ENCODE measurements at regions not wholly inside any gene's neighbourhood (a gene's known extent, or its start where the extent isn't known, plus 50 kb on each side); places are given as distances from the start of the nearest gene placed in this dataset.

DNA sequence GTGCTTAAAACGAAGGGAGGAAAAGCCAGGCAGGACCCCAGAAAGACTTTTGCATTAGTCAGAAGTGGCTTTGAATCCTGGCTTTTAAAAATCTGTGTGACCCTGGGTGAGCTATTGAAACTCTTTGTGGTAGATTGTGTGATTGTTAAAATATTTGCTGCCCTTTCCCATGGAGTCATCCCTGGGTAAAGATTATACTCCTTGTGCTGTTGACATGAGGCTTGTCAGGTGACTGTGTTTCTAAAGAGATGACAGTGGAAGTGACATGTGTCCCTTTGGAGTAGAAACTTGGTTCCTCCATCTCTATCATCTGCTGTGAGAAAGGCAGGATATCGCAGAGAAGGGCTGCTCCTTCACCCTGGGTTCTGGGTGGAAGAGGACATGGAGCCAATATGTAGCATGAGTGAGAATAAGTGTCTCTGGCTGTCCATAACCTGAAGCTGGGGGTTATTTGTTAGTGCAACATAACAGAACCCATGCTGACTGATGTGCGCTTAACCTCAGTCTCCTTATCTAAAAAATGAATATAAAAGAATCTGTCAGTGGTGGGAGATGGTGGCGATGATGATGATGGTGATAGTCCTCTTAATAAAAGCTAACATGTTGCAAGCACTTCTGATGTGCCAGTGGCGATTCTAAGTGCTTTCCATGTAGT lies 187.6 kb downstream of the RHOU start:
- no peak for DNase-seq

DNA sequence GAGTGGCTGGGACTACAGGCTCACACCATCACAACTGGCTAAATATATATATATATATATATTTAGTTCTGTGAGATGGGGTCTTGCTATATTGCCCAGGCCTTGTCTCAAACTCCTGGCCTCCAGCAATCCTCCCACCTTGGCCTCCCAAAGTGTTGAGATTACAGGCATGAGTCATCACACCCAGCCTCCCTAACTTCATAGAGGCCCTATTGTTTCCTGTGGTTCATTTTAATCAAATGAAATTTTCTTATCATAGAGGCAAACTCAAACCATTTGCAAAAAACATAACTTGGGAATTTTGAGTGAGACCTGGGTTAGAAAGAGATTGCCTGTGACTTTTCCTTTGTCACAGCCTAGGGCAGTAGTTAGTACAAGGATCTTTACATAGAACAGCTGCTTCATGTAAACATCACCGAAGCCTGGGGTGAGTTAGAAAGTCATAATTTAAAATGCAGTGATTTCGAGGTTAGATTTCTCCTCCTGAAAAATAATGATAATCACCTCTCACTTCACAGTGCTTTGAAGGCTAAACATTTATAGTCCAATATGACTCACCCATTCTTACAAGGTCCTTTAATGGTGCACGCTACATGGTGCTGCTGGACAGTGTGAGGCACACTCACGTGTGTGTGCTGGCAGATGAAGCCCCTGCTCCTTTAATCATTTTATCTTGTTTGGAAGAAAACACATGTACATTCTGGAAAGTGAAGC lies 188.9 kb downstream of the RHOU start:
- DNase-seq, result no peak

DNA sequence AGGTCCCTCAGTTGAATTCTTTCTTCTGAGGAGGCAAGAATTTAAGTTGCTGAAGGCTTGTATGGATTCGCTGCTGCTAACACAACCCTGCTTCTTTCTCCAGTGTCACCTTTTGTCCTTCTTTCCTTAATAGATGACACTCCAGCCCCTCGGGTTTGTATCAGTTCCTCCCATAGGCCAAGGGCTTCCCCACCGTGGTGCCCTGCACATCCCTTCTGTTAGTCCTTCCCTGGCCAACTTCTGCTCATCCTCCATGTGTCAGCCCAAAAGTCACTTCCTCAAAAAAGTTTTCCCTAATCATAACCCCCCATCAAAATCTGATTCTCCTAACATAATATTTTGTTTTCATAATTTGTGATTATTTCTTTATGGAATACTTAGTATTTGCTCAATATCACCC lies 190.4 kb downstream of the RHOU start:
- DNase-seq, result no peak

DNA sequence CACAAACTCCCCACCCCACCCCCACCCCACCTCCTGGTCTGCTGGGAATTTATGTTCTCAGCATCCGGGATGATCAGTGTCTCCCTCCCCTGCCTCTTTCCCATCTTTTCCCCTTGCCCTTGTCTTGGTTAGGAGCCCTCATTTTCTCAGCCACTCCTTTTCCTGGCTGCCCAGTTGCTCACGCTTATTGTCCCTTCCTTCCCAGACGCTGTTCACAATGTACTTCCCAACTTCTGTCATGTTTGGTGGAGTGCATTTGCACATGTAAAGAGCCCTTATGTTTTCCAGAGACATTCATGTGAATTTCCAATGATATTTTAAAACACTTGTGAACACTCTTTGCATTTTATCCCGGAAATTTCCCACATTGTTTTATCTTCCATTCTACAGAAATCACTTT lies 192.1 kb downstream of the RHOU start:
- DNase-seq, result no peak

DNA sequence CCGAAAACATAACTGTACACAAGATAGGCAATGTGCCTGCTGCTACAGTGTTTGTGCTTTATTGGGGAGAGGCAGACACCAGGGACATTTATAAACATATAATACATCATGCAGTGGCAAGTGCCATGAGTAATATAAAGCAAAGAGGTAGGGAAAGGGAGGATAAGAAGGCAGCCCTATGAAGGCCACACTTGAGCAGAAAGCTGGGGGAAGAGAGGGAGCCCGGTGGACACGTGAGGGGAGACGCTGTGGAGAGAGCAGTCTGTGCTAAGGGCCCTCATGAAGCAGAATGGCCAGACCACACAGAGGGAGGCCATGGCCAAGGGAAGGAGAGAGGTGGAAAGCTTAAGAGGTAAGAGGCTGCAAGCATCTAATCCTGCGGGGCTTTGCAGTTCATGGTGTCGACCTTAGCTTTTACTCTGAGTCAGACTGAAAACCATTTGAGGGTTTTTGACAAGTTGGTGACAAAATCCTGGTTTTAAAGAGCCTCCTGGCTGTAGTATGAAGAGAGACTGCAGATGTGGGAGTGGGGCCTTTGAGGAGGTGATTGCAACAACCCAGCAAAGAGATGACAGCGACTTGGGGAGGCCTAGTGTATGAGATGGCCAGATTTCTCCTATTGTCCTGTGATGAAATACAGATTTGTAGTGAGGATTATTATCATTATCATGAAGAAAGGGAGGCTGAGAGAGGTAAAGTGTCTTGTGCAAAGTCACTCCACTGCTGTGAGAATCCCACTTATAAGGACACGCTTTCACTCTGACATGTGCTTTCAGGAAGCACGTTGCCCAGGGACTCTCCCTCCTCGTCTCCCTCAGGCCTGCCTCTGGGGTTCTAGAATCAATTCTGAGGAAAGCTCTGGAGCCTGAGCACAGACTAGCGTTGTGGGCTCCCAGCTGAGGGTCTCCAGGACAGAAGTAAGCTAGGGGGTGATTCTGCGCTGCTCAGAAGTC lies 192.9 kb downstream of the RHOU start:
- DNase-seq, result no peak

DNA sequence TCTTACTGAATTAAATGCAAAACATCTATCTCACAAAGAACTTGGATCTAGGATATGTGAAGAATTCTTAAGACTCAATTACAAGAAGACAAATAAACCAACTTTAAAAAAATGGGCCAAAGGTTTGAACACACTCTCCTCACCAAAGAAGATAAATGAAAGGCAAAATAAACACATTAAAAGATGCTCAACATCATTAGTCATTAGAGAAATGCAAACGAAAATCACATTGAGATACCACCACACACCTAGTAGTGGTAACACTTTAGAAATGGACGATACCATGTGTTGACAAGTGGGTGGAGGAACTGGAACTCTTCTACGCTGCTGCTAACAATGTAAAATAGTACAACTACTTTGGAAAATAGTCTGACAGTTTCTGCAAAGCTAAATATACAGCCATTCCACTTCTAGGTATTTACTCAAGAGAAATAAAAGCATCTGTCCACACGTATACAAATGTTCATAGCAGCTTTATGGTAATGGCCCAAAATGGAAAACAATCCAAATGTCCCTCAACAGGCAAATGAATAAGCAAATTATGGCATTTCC lies 194.3 kb downstream of the RHOU start:
- DNase-seq, result no peak

DNA sequence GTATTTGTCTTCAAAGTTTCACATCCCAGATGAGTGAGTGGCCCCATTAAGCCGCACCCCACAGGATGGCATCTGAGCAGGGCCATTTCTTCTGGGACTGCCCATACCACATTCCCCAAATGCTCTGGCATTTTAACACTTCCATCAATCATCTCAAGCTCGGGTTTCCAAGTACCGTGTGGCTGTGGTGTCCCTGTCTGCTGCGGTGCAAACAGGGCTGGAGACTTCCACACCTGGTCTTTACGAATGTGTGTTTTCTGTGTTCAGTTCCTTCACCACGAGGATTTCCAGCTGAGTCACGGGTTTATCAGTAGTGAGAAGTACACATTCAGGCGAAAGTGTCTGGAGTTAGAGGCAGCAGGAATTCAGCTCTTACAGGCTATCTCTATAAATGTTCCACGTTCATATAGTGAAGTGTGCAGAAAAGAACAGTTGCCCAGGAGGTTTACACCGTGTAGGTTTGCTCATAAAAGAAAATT lies 195.2 kb downstream of the RHOU start:
- DNase-seq, result no peak

DNA sequence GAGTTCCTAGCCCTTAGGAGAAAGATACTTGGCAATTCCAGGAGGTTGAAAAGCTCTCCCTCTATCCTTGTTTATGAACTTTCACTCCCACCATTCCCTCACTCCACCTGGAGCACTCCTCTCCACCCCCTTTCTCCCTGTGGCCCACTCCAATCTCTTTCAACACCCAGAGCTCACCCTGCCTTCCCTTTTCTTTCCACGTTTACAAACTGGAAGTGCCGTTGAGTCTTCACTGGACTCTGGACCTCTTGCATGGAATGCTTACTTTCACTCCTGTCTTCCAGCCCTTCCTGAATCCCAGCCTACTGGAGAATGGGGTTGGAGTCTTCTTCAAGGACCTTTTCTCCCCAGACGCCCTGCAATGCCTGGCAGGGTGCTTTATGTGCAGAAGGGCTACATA lies 198.5 kb downstream of the RHOU start:
- DNase-seq, result no peak

DNA sequence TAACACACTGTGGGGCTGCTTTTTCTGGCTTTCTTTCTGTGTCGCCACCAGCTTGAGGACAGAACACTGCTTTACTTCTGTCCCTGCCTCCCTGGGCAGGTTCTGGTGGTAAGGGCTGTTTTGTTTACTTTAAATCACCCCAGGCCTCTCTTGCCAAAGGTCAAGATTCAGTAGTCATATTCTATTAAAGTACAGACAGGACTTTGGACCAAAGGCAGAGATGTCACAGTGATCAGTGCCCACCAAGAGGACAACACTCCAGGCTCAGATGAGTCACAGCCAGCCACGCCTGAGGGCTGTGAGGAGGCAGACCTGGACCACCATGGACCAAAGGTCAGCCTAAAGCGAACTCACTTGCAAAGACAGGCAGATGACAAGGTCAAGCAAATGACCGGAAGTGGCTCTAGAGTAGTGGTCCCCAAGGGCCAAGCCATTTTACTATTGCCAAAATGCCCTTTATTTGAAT lies 200.0 kb downstream of the RHOU start:
- no peak for DNase-seq

DNA sequence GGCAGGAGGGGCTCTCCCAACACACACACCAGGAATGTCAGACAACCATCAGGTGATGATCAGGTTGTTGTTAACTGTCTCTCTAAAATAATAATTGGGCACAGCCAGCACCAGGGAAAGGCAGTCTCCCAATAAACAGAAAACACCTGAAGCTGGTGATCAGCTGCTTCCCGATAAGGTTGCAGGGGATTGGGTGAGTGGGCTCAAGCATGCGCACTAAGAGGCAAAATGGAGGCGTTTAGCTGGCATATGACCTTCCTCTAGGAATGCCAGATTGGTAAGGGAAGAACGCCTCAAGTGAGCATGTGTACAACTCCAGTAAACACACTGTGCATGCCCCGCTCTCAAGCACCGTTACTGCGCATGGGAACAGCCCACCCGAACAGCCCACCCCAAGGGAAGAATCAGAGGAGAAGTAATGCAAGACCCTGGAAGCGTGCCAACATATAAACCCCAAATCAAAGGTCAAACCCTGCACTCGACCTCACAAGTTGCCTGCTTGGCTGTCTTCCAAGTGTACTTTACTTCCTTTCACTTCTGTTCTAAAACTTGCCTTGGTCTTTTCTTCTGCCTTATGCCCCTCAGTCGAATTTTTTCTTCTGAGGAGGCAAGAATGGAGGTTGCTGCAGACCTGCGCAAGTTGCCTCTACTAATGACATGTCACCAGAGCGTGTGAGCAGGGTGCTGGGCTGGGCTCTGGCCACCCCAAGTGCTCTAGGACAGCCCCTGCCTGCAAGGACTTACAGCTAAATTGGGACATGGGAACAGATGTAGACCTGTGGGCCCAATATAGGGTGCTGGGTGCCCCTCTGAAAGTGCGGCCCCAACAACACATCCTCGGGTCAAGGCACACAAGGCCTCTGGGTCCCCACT lies 200.8 kb downstream of the RHOU start:
- no peak for DNase-seq

DNA sequence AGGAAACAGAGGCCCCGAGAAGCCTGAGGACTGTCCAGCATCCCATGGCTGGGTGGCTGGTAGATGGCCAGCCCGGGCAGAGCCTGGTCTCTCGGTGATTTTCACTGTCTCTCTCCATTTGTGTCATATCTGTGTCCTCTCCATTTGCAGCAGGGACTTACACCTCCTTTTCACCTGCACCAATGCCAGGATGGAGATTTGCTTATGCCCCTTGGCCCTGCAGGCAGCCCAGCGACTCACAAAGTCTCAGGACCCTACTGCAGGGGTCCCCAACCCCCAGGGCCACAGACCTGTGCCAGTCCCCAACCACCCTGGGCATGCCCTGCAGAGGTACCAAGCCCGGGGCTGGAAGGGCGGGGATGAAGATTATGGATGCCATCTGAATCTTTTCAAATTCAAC lies 201.6 kb downstream of the RHOU start:
- no peak for DNase-seq

DNA sequence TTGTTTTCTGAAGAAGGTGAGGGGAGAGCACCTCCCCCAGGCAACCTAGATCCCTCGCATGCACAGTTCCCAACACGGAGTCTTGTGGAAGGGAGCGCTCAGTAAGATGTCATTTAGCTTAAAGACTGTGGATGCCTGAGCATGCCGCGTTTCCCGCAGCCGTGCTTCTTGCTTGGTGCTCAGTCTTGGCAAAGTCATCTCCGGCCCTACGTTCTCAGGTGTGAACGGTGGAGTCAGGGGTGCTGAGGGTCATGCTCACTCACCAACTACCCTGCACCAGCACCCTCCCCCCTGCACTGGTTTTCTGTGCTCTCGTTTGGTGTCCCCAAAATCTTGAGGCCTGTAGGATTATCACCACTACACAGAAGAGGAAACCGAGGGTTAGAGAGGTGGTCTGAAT lies 202.1 kb downstream of the RHOU start:
- DNase-seq, result no peak

DNA sequence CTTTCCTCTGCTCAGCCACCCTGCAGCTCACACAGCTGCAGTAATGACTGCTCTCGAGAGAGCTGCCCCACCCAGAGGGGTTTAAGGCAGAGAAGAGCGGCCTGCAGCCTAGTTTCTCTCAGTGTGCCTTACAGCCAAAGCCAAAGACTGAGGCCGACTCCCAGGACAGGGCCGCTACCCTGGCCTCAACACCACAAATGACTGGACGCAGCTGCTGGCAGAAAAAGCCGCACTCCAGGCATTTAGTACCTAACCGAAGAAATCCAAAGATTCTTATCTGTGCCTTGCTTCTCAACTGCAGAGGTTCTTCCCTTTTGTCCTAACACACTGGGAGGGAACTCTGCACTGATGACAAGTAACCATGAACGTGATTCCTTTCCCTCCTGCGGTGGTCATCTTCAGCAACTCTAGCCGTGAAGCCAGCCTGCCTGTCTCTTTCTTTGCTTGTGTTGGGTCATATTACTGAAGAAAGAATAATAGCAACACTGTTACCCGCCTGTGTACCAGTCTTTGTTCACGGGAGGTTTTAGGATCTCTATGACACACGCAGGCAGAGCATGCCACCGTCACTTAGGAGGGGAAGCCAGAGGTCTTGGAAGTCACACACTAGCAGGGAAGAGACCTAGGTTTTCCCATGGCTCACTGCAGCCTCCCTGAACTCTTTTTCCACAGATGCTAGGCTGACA lies 202.7 kb downstream of the RHOU start:
- peak; percentile 27 for DNase-seq

DNA sequence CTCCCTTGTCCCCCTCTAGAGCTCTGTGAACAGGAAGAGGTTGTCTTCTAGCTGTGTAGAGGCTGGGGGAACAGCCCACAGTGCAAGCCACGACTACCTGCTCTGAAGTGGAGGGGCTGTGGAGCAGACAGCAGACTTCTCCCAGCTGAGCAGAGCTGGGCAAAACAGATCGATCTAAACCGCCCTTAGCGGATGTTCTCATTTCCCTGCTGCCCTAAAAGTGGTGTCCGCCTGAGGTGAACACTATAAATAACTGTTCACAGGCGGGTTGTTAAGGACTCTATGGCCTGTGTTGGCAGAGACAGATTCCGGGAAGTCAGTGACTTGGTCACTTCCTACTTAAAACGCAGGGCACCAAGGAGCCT lies 203.2 kb downstream of the RHOU start:
- peak; percentile 24 for DNase-seq

DNA sequence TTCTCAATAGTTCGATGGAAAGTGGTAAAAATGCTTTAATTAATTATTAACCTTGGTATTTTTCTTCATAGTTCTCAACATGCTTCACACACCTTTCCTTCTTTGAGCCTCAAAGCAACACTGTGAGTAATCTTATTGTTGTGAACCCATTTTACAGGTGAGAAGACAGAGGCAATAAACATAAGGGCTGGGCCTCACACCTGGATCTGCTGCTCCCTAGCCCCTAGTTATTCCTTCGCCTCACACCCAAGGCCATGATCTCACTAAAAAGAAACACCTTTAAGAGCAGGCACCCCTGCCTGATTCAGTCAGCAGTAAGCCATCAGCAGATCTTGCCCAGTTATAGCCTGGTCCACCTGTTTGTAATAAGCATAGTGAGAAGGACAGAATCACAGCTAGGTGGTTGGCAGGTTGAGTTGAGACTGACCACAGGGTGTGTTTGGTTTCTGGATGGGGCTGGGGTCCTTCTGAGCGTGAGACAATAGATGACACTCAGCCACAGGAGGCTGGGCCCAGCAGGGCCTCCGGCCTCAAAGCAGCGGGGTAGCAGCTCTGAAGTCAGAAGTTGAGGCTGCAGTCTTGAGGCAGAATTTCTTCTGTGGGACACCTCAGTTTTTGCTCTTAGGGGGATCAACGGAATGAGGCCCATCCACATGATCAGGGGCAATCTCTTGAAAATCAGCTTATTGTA lies 203.9 kb downstream of the RHOU start:
- no peak for DNase-seq

DNA sequence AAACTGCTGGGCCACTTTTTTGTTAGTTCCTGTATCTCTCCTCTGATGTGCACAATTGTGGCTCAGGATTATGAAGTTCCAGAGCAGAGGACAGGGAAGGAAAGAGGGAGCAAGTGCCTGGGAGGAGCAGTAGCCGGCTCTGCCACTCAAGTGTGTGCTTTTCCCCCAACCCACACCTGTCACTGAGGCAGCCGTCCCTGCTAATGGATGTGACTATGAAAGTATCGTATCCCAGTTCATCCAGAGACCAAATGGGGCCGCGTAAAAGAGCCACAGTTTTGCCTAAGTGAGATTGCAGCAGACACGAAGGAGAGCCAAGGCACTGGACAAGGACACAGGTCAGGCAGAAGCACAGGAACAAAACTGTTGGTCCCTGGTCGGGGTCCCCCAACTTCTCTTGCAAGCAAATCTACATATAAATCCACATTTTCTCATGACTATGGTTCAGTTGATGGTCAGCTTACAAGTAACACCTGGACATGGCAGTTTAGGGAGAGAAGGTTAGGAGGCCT lies 204.7 kb downstream of the RHOU start:
- DNase-seq, result no peak

DNA sequence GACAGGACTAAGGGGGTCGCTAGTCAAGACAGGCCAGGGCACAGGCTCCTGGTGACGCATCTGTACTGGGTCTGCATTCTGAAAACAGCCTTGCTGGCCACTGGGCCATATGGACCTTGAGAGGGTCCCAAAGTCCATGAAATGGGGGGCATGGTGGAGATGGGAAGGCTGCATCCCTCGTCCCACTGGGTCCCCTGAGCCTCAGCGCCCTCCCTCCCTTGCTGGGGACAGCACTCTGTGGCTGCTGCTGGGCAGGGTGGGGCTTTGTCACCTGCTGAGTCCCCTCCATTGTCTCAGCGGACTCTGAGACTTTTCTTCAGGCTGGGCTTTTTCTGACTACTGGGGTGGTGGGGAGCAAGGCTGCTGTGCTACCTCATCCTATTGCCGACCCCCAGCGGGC lies 205.2 kb downstream of the RHOU start:
- no peak for DNase-seq

DNA sequence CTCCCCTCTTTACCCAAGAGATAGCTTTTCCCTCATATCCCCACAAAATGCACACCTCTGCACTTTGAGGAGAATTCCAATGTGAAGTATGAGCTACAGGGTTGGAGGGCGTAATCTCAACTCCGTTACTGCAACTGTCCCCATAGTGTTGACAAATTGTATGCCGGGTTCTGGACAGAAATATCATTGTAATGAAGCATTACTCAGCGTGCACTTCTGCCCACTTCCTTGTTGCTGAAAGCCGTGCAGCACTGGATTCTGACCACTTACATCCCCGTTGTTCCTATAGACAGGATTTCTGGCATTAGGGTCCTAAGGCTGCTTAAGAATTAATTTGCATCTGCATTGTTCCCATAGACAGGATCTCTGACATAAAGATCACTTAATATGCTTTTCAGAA lies 205.6 kb downstream of the RHOU start:
- DNase-seq, result no peak

DNA sequence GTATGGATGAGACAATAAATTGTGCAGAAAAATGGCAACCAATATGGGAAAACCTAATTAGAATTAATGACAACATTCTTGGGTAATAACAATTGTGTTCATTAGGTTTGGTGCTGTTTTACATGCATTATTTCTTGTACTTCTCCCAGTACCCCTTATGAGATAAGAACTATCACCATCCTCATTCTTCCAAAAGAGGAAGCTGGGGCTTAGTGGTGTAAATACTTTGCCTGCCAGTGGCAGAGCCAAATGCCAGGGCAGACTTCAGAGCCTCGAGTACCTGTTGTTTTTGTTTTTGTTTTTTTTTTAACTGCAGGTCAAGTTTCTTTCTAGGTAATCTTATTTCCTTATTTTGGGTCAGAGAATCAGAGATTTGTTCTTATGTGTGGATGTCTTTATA lies 206.4 kb downstream of the RHOU start:
- DNase-seq, result no peak

DNA sequence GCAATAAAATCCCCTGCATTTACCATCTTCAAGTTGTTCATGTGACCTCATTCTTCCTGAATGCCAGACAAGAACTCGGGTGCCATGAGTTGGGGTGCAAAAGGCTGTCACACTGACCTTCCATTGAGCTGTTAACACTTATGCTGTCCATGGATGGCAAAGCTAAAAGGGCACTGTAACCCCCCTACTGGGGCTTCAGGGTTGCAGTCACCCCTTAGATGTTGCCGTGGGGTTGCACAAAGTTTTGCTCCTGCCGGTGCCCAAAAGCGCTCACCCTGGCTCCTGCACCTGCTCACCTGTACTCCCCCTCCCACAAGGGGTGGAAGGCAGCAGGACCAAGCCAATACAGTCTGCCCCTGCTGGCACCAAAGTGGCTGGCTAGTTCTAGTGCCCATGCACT lies 208.2 kb downstream of the RHOU start:
- no peak for DNase-seq
